Ishikawa (cell line): ENCODE measurements at regions not wholly inside any gene's neighbourhood (a gene's known extent, or its start where the extent isn't known, plus 50 kb on each side); places are given as distances from the start of the nearest gene placed in this dataset.

Experiments
- CEBPB ChIP-seq: IDR thresholded peaks from 2 replicates; pipeline ENCODE4 v1.6.1; 2012
- CREB1 ChIP-seq: IDR thresholded peaks from 2 replicates; pipeline ENCODE4 v1.6.1; 2012; ENCODE audit warnings: low read depth
- EGR1 ChIP-seq: IDR thresholded peaks from 2 replicates; pipeline ENCODE4 v1.6.1; 2012
- EP300 ChIP-seq: IDR thresholded peaks from 2 replicates; pipeline ENCODE4 v1.6.1; 2012; ENCODE audit warnings: borderline replicate concordance
- FOXM1 ChIP-seq: IDR thresholded peaks from 2 replicates; pipeline ENCODE4 v1.6.1; 2012; ENCODE audit warnings: low read depth, borderline replicate concordance
- MAX ChIP-seq: IDR thresholded peaks from 2 replicates; pipeline ENCODE4 v1.6.1; 2012
- NFIC ChIP-seq: IDR thresholded peaks from 2 replicates; pipeline ENCODE4 v1.6.1; 2012
- RAD21 ChIP-seq: IDR thresholded peaks from 2 replicates; pipeline ENCODE4 v1.6.1; 2012; ENCODE audit warnings: low read depth
- REST ChIP-seq: IDR thresholded peaks from 2 replicates; pipeline ENCODE4 v1.6.1; 2012; ENCODE audit warnings: low read depth, mild to moderate bottlenecking
- TAF1 ChIP-seq: IDR thresholded peaks from 2 replicates; pipeline ENCODE4 v1.6.1; 2012; ENCODE audit warnings: low read depth, mild to moderate bottlenecking
- TCF12 ChIP-seq: IDR thresholded peaks from 2 replicates; pipeline ENCODE4 v1.6.1; 2012; ENCODE audit warnings: low read depth
- TEAD4 ChIP-seq: IDR thresholded peaks from 2 replicates; pipeline ENCODE4 v1.6.1; 2012
- USF1 ChIP-seq: IDR thresholded peaks from 2 replicates; pipeline ENCODE4 v1.6.1; 2012
- ZBTB7A ChIP-seq: IDR thresholded peaks from 2 replicates; pipeline ENCODE4 v1.6.1; 2012; ENCODE audit warnings: low read depth

- TF ChIP-seq EGR1 (no peak), TCF12 (peak; percentile 93), MAX (peak; percentile 33; the same call in 1 of the 2 replicates), EP300 (peak; percentile 90; the same call in 1 of the 2 replicates), CEBPB (no peak), REST (no peak), TEAD4 (peak; percentile 90), TAF1 (no peak), FOXM1 (peak; percentile 76), RAD21 (no peak), USF1 (no peak), NFIC (peak; percentile 89), CREB1 (no peak), ZBTB7A (no peak)
Observed at GRCh38 chr7:110371709-110372108, 719.2 kb upstream of the LRRN3 start.
